ENCODE measurements at regions not wholly inside any gene's neighbourhood (a gene's known extent, or its start where the extent isn't known, plus 50 kb on each side); places are given as distances from the start of the nearest gene placed in this dataset.

DNA sequence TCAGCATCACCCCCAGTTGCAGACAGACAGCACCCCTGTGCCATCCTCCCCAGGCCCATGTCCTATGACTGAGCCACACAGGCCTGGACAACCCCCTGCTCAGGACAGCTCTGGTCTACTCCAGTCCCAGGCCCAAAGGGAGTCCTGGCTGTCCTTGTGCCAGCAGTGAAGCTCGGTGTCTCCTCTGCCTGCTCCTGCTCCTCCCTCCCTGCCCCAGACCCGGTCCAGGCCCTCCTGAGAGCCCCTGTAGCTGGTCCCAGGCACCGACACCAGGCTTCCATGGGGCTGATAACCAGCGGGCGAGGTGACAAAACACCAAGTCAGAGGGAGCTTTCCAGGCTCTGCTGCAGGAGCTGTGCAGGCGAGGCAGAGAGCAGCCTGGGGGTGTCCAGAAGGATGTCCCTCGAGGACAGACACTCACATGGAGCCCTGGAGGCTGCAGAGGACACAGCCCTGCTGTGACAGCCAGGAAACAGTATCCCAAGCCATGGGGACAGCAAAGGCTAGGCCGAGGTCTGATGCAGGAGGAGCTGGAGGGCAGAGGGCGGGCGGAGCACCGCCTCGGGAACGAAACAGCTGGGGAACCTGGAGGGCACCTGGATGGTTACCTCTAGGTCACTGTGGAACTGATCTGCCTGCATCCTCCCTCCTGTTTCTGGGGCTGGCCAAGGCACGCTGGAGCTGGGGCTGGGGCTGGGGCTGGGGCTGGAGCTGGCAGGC, 103.8 kb upstream of the PRR20G start:
- ATAC-seq, result no peak
- intact Hi-C loops (cut with DNase I, micrococcal nuclease), result no loop called here
- no peak for DNase-seq

DNA sequence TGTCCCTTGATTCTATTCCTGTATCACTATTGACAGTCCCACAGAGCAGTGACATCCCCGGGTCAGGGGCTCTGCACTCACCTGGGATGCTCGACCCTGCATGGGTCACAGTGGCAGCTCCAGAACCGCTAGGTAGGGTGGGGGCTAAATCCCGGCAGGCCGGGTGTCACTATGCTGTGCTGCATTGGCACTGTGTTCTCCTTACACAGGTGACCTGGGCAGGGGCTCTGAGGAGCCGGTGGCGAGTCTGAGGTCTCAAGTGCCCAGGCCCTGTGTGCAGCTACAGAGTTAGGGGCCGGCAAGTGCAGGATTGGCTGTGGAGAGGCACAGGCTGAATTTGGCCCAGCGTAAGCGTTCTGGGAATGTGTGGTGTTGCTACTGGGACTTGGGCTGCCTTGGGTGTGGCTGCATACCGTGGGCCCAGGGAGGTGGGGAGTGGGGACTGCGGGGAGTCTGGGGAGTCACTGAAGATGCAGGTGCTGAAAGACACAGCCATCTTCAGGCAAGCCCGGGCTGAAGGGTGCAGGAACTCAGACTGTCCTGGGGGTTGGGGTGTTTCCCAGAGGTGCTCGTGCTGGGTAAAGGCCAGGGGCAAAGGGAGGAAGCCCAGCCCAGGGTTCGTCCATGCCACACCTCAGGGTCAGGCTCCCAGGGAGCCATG, 102.6 kb upstream of the PRR20G start:
- no peak for DNase-seq
- ATAC-seq, result no peak
- intact Hi-C loops (cut with DNase I, micrococcal nuclease), result no loop called here

GRCh38 chr3:127389913-127390312, 102.1 kb upstream of the PRR20G start:
- intact Hi-C loops (cut with DNase I, micrococcal nuclease), result no loop called here
- ATAC-seq, result no peak
- no peak for DNase-seq

DNA sequence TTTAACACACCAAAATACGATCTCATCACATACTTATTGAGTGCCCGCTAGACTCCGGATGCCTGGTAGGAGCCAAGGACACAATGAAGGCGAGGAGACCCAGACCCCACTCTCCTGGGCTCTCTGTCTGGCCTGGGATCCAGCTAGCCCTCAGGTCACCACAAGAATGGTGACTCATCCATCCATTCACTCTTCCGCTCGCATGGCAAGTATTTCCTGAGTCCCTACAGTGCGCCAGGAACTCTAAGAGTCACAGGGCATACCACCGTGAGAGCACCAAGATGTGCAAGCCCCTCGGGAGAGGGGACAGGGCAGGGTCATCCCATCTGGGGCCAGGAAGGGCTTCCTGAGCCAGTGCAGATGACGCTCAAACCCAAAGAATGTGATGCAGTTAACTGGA, 101.6 kb upstream of the PRR20G start:
- ATAC-seq, result no peak
- intact Hi-C loops (cut with DNase I, micrococcal nuclease), result no loop called here

DNA sequence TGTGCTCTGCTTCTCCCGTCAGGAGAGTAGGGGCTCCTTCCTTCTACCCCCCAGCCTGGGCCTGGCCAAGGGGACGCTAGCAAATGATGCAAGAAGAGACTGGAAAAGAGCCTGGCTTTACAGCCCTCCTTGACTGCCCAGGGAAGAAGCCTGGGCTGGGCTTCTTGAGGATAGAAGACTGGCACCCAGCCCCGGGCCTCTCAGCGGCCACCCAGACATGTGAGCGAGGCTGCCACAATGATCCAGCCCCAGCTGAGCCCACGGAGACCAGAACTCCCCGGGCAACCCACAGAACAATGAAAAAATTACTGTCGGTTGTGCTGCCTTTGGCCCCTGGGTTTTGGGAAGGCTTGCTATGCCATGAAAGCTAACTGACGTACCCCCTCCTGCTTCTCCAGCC, 100.6 kb upstream of the PRR20G start:
- no peak for ATAC-seq
- DNase-seq, result no peak
- intact Hi-C loops (cut with DNase I, micrococcal nuclease), result no loop called here

More for the DNA sequence above, 101.6 kb upstream of the PRR20G start:
- no peak for DNase-seq

GRCh38 chr3:127387556-127388153, 99.8 kb upstream of the PRR20G start:
- ATAC-seq, result no peak
- intact Hi-C loops (cut with DNase I, micrococcal nuclease), result no loop called here
- DNase-seq, result no peak

- no peak for DNase-seq
- intact Hi-C loops (cut with DNase I, micrococcal nuclease), result no loop called here
These were observed 99.3 kb upstream of the PRR20G start for GRCh38 chr3:127387119-127387518.

DNA sequence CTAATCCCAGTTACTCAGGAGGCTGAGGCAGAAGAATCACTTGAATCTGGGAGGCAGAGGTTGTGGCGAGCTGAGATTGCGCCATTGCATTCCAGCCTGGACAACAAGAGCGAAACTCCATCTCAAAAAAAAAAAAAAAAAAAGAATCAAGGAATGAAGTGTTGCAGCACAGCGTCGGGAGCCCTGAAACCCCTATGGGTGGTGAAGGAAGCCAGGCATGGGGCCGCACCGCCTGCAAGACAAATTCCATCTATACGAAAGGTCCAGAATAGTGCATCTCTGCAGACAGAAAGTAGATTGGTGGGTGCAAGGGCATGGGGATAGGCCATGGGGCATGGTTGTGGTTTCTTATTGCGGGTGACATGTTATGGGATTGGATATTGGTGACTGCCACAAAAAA, 98.6 kb upstream of the PRR20G start:
- ATAC-seq (no peak), DNase-seq (no peak)
- intact Hi-C loops (cut with DNase I, micrococcal nuclease), result no loop called here

More at GRCh38 chr3:127387119-127387518, 99.3 kb upstream of the PRR20G start:
- ATAC-seq, result no peak

DNA sequence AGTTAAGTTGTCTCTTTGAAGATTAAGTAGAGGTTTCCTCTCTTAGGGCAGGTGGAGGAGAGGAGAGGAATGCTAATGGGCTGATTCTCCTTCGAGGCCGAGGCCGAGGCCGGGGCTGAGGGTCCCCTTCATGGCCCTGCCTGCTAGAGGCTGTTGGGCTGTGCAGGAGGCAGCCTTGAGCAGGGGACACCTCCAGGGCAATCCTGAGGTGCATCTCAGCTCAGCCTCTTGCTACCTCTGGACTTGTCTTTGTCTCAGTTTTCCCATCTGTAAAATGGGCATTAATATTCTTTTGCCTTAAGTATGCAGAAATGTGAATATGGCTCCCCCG, 97.7 kb upstream of the PRR20G start:
- ATAC-seq, result no peak
- no peak for DNase-seq
- intact Hi-C loops (cut with DNase I, micrococcal nuclease), result no loop called here

- ATAC-seq (no peak), DNase-seq (no peak)
These were observed 97.1 kb upstream of the PRR20G start for GRCh38 chr3:127384717-127385539.

DNA sequence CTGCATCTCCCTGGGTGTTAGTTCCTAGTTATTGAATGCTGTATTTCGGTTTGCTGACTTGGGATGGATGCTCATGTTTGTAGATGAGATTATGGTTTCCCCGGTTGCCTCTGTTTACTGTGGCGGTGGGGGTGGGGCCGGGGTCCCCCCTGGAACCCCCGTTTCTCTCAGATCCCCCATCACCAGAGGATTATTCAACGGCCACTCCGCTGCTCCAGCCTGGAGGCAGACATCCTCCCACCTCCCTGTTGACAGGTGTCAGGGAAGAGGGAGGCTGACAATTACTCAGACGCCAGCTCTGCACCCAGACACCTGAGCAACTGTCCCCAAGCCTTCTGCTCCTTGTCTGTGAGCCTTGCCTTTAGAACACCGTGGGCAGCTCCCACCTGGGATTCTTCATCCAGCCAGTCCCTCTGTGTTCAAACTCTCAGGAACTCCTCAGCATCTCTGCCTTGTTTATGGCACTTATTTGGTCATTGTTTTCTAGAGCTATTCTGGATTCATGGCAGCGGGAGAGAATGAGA, 95.9 kb upstream of the PRR20G start:
- intact Hi-C loops (cut with DNase I, micrococcal nuclease), result no loop called here
- no peak for ATAC-seq
- DNase-seq, result no peak

More at GRCh38 chr3:127384717-127385539, 97.1 kb upstream of the PRR20G start:
- intact Hi-C loops (cut with DNase I, micrococcal nuclease), result no loop called here

GRCh38 chr3:127377801-127378655, 90.2 kb upstream of the PRR20G start:
- no peak for DNase-seq
- ATAC-seq, result no peak
- intact Hi-C loops (cut with DNase I, micrococcal nuclease), result no loop called here

GRCh38 chr3:127375151-127375930, 87.5 kb upstream of the PRR20G start:
- ATAC-seq, result no peak
- no peak for DNase-seq

DNA sequence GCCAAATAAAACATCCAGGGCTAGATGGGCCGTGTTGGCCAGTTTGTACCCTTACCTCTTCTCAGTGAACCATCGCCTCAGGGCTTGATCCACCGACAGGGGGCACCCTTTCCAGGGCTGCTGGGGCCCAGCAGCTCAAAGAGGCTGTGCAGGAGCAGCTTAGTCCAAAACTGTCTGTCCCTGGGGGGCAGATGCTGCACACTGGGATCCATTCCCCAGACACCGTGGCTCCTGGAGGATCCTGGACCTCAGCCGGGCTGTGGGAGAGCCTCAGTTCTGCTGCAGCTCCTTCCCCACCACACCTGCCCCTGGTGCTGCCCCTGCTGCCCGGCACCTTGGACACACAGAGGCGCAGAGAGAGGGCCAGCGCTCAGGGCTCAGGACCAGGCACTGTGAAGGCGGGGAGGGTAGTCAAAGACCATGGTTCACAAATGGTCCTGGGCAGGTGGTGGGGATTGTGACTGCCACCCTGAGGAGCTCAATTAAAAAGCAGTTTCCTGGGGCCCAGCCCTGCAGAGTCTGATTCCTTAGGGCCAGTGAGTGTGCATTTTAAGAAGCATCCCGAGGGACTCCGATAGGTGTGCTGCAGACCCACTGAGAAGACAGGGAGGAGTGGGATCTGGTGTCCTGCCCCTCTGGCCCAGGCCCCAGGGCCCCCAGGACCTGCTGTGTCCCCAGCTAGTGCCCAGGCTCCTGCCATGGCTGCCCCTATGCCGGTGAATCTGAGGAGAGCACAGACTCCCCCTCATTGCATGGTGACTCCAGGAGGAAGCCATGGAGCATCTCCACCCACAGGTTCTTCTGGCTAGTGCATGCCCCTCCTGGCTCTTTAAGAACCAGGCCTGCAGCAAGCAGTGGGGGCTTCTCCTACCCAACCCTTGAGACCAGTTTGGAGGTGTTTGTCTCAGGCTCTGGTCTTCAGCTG, 86.5 kb upstream of the PRR20G start:
- ATAC-seq (no peak), DNase-seq (peak in 1 of 2 donors; percentile 37)
- intact Hi-C loops (cut with DNase I, micrococcal nuclease), result no loop called here

More at GRCh38 chr3:127375151-127375930, 87.5 kb upstream of the PRR20G start:
- intact Hi-C loops (cut with DNase I, micrococcal nuclease), result no loop called here

DNA sequence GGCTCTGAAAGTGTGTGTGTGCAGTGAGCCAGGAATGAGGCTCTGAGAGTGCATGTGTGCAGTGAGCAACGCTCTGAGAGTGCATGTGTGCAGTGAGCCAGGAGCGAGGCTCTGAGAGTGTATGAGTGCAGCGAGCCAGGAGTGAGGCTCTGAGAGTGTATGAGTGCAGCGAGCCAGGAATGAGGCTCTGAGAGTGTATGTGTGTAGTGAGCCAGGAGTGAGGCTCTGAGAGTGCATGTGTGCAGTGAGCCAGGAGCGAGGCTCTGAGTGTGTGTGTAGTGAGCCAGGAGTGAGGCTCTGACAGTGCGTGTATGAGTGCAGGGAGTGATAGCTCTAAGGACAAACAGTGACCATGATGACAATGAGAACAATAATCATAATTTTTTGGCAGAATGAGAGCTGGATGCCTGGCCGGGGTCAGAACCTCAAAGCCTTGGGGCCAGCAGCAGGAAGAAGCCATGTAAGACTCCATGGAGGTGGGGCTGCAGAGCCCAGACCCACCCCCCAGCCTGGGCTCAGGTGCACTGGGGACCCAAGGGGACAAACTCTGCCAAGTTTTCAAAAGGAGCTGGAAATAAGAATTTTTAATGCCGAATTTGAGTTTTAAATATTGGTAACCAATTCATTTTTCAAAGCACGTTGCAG, 85.7 kb upstream of the PRR20G start:
- no peak for DNase-seq
- intact Hi-C loops (cut with DNase I, micrococcal nuclease), result no loop called here
- no peak for ATAC-seq

DNA sequence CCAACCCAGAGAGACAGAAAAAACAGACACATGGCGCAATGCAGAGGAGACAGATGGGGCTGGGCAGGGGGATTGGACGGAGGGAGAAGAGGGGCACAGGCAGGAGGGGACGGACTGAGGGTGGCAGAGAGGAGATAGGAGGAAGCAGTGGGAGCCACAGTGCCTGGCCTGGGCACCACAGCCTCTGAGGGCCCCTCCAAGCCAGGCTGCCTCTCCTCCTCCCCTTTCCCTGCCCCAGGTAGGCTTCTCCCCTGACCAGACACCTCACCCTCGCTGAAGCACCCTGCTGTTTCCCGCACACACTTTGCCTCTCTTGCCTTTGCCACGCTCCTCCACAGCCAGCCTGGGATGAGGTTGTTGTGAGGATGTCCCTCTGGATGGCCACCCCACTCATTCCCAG, 84.0 kb upstream of the PRR20G start:
- intact Hi-C loops (cut with DNase I, micrococcal nuclease), result no loop called here
- no peak for ATAC-seq
- DNase-seq, result no peak

Data from left colon (tissue), 2 donors.